HG02943 (cell line): ENCODE measurements at regions not wholly inside any gene's neighbourhood (a gene's known extent, or its start where the extent isn't known, plus 50 kb on each side); places are given as distances from the start of the nearest gene placed in this dataset.

ENCODE experiments used
- ATAC-seq: cut with Tn5 transposase; IDR thresholded peaks from one replicate; pipeline ENCODE4 v1.9.1; 2021; ENCODE audit warnings: mild to moderate bottlenecking, low read depth, moderate library complexity; ENCODE audit not compliant: unreplicated experiment

DNA sequence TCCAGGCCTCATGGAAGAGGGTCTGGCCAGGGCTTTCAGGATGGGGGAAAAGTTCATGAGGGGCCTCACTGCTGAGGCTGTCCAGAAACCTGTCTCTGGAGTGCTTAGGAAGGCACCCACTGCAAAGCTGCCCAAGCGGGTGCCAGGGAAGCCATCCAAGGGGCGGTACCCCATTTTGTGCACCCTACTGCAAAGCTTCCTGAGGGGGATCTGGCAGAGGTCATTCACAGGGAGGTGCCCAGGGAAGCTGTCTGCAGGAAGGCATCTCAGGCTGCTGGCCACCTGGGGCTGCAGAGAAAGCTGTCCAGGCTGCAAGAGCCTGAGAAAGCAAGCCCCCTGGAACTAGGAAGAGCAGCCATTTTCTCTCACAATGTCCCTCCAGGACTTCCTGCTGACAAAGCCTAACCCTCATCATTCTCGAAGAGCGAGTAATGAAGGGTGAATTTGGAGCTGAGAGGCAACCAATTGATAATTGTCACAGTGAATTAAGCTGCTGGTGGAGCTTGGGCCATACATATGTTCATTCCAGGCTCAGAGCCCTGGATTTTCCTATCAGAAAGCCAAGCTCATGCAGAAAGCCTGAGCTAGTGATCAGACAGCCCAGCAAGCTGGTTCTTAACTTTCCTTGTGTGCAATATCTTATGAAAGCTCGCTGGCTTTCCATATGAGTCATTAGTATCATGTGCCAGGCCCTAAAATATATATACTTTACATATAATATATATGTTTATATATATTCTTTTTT is 62.2 kb upstream of the SLC22A16 start:
- ATAC-seq, result no peak

DNA sequence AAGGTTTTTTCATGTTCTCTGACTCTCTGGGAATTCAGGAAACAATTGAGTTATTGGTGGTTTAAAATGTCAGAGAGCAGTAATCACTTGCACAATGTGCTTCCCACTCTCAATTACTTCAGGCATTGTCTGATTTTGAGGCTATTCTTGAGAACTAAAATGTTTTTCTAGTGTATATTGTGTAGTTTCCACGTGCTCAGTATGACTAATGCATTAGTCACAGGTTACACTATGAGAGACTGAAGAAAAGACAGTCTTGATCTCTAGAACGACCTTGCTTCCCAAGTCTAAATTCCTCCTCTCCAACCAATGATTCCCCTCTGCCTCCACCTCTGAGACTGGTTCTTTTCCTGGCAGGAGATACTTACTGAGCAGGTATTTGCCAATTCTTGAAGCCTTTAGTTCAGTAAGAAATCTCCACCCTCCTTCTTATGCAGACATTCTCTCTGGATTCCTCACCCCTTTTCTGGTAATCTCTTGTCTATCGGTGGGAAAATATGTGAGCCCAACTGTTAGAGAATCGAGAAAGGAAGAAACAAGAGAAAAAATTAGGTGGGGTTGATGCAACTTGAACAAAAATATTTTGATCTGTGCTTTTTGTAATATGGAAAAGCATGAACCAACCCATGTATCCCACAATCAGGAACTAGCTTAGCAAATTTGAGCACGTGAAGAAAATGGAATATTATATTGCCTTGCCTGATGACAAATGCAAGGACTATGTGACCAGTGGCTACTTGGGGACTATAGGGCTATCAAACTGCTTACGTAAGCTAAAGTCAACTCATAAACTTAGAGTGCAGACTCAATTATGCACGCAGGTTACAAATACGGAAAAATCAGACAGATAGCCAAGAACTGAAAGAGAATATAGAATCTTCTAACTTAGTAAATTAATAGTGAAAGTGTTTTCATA is 61.1 kb upstream of the SLC22A16 start:
- no peak for ATAC-seq

DNA sequence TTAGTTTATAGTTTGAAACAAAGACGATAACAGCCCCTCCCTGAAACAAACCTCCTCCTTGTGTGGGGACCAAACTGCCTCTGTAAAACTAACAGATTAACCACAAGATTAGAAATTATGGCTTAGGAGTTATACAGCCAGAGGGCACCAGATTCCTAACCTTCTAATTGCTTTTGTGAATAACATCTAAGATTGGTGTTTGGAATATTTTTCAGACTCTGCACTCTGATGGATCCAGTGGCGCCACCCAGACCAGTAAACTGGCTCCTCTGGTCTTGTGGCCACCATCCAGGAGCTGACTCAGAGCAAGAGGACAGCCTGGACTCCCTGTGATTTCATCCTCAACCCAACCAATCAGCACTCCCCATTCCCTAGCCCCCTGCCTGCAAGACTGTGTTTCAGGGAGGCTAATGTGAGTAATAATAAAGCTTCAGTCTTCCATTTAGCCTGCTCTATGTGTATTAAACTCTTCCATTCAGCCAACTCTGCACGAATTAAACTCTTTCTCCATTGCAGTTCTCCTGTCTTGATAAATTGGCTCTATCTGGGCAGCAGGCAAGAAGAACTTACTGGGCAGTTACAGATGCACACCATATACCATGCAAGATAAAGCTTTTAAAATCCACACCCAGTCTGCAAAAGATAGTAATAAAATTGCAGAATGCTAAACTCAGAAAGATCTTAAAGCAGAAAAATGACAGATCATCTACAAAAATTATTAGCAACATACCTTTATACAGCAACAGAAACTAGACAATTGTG is 58.5 kb upstream of the SLC22A16 start:
- ATAC-seq, result no peak

DNA sequence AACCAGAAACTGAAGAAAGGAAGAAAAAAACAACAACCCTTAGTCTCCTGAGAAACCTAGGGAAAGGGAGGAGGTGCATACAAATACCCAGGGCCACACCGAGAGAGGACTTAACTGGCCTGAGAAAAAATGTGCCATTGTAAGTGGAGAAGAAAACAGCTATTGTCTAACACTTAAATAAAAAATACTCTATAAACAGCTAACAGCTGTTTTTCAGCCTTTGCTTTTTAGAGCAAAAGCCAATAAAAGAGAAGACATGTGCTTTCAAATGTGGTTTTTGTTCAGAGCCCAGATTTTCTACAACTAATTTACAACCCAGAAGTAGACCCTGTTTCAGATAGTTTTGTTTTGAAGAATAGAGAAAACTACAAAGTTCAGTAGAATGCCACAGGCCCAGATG is 56.0 kb upstream of the SLC22A16 start:
- ATAC-seq, result no peak

DNA sequence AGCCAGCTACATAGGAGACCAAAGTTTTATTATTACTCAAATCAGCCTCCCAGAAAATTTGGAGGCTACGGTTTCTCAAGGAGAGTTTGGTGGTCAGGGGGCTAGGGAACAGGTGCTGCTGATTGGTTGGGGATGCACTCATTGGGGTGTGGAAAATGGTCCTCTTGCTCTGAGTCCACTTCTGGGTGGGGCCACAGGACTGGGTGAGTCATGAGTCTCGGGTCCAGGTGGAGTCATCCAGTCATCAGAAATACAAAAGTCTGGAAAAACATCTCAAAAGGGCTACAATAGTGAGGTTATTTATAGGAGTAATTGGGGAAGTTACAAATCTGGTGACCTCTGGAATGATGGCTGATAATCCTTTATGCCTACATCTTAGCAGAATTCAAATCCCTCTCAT is 54.3 kb upstream of the SLC22A16 start:
- ATAC-seq, result no peak

DNA sequence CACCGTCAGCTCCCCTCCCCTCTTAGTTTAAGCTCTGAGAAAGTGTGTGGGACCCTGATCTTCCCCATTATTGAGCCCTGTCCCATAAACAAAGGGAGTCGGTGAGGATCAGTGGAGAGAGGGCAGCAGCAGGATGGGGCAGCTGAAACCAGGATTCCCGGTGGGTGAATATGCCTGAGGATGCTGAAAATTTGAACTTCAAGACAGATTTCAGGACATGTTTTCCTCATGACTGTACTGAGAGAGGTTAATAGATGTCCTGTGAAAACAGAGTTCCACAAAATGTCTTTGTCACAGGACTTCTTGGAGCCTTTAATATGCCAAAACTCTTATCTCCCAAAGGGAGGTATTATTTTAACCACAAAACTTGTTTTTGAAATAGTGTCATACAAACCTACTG is 53.5 kb upstream of the SLC22A16 start:
- ATAC-seq, result no peak

DNA sequence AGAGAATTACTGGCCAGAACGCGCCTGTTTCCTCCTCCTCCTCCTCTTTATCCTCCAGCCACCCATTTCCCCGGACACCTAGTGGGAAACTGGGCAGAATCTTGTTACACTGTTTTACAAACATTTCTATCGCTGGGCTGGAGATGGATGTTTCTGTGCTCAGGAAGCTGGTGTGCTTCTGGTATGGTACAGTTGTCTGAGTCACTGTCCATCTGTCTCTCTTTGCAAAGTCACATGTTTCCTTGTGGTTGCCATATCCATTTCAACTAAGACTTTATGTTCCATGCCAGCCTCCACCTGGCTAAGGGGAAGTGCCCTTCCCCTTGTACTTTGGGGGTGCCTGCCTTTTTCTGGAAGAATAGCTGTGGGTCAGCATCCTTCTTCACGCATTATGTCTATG is 52.9 kb upstream of the SLC22A16 start:
- ATAC-seq, result no peak

DNA sequence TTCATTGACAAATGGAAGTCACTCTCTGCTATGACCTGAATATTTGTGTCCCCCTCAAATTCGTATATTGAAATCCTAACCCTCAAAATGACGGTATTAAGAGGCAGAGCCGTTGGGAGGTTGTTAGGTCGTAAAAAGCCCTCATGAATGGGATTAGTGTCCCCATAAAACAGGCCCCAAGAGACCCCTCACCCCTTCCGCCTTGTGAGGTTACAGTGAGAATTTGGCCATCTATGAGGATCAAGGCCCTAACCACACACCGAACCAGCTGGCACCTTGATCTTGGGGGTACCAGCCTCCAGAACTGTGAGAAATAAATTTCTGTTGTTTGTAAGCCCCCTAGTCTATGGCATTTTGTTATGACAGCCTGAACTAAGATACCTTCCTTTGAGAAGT is 52.5 kb upstream of the SLC22A16 start:
- ATAC-seq, result no peak

DNA sequence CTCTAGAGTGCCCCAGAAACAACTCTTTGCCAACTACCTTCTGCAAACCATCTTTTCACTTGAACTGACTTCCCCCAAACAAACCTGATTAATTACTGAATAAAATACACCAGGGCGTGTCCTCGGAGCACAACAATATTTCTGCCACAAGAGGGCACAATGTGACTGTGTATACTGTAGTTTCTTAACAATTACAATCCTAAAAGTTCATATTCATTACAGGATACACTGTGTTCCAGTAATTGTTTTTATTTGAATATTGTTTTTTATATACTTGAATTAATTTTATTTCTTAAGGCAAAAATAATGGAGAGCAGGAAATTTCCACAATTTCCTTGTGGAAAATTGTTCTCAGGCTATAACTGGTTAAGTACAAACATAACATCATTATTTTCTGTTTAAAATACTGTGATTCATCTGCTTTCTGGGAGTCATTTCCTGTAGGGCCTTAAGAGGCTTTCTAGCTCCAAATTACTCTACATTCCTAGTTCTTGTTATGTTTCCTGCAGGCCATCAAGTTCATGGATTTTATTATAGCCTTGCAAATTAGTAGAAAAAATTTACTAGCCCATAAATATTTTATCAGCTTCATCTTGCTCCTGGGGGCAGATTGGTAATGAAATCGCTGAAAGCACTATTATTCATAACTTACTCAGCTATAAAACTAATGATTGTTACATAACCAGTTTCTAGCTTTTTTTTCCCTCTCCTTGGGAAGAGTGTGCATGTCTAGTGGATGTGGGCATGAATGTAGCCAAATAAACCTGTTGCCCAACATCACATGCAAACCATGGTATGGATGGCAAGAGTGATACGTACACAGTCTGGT is 51.9 kb upstream of the SLC22A16 start:
- ATAC-seq, result peak; percentile 63

DNA sequence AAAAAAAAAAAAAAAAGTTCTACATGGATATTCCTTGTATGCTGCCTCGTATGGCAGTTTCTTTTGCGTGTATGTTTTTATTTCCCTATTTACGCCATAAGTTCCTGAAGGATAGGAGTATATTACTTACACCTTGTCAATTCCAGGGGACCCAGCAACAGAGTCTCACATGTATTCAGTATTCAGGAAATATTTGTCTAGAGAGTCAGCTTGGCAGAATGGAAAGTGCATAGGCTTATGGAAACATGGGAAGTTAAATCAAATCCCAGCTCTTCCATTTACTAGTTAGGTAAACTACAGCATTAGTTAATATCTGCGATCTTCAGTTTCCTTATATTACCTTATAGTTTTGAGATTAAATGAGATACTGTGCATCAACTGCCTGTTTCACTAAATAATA is 51.1 kb upstream of the SLC22A16 start:
- ATAC-seq, result no peak

DNA sequence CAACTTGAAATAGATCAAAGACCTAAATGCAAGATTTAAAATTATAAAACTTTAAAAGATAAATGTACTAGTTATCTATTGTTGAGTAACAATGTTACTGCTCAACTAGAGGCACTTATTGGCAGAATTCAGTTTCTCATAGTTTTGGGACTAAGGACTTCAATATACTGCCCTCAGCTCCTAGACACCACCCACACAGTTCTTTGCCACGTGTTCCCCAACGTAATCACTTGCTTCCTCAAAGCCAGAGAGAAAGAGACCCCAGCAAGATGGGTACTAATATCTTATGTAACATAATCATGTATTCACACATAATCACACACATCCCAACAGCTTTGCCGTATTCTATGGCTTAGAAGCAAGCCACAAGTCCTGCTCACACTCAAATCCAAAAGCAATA is 50.3 kb upstream of the SLC22A16 start:
- no peak for ATAC-seq
